ENCODE measurements at regions not wholly inside any gene's neighbourhood (a gene's known extent, or its start where the extent isn't known, plus 50 kb on each side); places are given as distances from the start of the nearest gene placed in this dataset.

- TF ChIP-seq, protein P1, sequence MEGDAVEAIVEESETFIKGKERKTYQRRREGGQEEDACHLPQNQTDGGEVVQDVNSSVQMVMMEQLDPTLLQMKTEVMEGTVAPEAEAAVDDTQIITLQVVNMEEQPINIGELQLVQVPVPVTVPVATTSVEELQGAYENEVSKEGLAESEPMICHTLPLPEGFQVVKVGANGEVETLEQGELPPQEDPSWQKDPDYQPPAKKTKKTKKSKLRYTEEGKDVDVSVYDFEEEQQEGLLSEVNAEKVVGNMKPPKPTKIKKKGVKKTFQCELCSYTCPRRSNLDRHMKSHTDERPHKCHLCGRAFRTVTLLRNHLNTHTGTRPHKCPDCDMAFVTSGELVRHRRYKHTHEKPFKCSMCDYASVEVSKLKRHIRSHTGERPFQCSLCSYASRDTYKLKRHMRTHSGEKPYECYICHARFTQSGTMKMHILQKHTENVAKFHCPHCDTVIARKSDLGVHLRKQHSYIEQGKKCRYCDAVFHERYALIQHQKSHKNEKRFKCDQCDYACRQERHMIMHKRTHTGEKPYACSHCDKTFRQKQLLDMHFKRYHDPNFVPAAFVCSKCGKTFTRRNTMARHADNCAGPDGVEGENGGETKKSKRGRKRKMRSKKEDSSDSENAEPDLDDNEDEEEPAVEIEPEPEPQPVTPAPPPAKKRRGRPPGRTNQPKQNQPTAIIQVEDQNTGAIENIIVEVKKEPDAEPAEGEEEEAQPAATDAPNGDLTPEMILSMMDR (IDR thresholded peaks at IDR 0.05; ENCODE audit: unreplicated experiment in 3 of 3) = no peak
- Mint-ChIP-seq H3K4me1 (no peaks in the 10 kb centered on the region), H3K9me3 (peaks cover 3% of the 10 kb centered on the region), H3K27me3 (ENCODE audit: low read depth) (no peaks in the 10 kb centered on the region), H3K4me3 (no peak overlapping the region), H3K27ac (no peak overlapping the region), H3K36me3 (ENCODE audit: low read depth) (no peaks in the 10 kb centered on the region)
Observed at GRCh38 chr14:29493849-29494248, 433.8 kb downstream of the PRKD1 start.

GRCh38 chr14:29494312-29494711, 433.3 kb downstream of the PRKD1 start:
- Mint-ChIP-seq H3K4me1 (no peaks in the 10 kb centered on the region), H3K9me3 (peaks cover 3% of the 10 kb centered on the region), H3K4me3 (no peak overlapping the region), H3K36me3 (ENCODE audit: low read depth) (no peaks in the 10 kb centered on the region), H3K27ac (no peak overlapping the region), H3K27me3 (ENCODE audit: low read depth) (no peaks in the 10 kb centered on the region)
- TF ChIP-seq, protein P1 (IDR thresholded peaks at IDR 0.05; ENCODE audit: unreplicated experiment in 3 of 3) = no peak

GRCh38 chr14:29503903-29504302, 423.7 kb downstream of the PRKD1 start:
- Mint-ChIP-seq H3K4me1 (no peaks in the 10 kb centered on the region), H3K27me3 (ENCODE audit: low read depth) (no peaks in the 10 kb centered on the region), H3K9me3 (peaks cover 5% of the 10 kb centered on the region), H3K4me3 (no peak overlapping the region), H3K36me3 (ENCODE audit: low read depth) (no peaks in the 10 kb centered on the region), H3K27ac (no peak overlapping the region)
- TF ChIP-seq, protein P1 (IDR thresholded peaks at IDR 0.05; ENCODE audit: unreplicated experiment in 3 of 3) = no peak

DNA sequence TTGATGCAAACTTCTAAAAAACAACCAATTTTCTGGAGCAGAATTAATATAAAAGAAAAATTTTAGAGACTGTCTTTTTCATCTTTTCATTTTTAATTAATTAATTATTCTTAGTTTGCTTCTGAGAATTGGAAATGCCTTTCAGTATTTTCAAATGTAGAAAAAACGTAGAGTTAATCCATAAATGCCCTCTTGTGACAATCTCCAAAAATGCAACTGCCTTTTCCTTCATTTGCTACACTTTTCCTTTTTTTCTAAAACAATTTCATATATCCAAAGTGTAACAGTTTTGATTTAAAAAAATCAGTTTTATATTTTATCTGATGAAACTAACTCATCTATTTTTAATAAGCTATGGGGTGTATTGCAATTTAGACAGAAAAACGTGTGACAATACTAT, 409.3 kb downstream of the PRKD1 start:
- H3K9me3 Mint-ChIP-seq = peaks cover 2% of the 10 kb centered on the region
- H3K27ac Mint-ChIP-seq = no peak overlapping the region
- TF ChIP-seq, protein P1 (IDR thresholded peaks at IDR 0.05; ENCODE audit: unreplicated experiment in 3 of 3) = peak; percentile 30 to 54 (median 42)
- H3K27me3 Mint-ChIP-seq (ENCODE audit: low read depth) = peaks cover 7% of the 10 kb centered on the region
- H3K4me1 Mint-ChIP-seq = no peaks in the 10 kb centered on the region
- no peaks in the 10 kb centered on the region for H3K36me3 Mint-ChIP-seq (ENCODE audit: low read depth)
- H3K4me3 Mint-ChIP-seq = no peak overlapping the region

- Mint-ChIP-seq H3K27ac (no peak overlapping the region), H3K9me3 (peaks cover 2% of the 10 kb centered on the region), H3K4me1 (no peaks in the 10 kb centered on the region), H3K4me3 (no peak overlapping the region), H3K27me3 (ENCODE audit: low read depth) (peaks cover 7% of the 10 kb centered on the region), H3K36me3 (ENCODE audit: low read depth) (no peaks in the 10 kb centered on the region)
- TF ChIP-seq, protein P1 (IDR thresholded peaks at IDR 0.05; ENCODE audit: unreplicated experiment in 3 of 3) = peak in 2 of 3 experiments; percentile 7 to 43
Observed at GRCh38 chr14:29521526-29522137, 406.0 kb downstream of the PRKD1 start.

Data from nephron (organoid).